Uterus (tissue), 2 donors: ENCODE measurements at regions not wholly inside any gene's neighbourhood (a gene's known extent, or its start where the extent isn't known, plus 50 kb on each side); places are given as distances from the start of the nearest gene placed in this dataset.

Experiments used
- POLR2A ChIP-seq, 2 donors: fragments of 450-650 bp; IDR thresholded peaks; one replicate each; pipeline ENCODE4 v1.6.1; 2016; ENCODE audit warnings: antibody characterized with exemption in 2 of 2, mild to moderate bottlenecking in 1 of 2, moderate library complexity in 1 of 2
- TF ChIP-seq, protein P1 (sequence below), 4 experiments: fragments of 200-600 bp in 2 of 4; fragments of 450-650 bp in 2 of 4; sonication (generic) in 2 of 4; IDR thresholded peaks; one replicate each; pipeline ENCODE4 v1.5.1; 2016 to 2019; ENCODE audit warnings: antibody characterized with exemption in 4 of 4, mild to moderate bottlenecking in 2 of 4, moderate library complexity in 1 of 4

DNA sequence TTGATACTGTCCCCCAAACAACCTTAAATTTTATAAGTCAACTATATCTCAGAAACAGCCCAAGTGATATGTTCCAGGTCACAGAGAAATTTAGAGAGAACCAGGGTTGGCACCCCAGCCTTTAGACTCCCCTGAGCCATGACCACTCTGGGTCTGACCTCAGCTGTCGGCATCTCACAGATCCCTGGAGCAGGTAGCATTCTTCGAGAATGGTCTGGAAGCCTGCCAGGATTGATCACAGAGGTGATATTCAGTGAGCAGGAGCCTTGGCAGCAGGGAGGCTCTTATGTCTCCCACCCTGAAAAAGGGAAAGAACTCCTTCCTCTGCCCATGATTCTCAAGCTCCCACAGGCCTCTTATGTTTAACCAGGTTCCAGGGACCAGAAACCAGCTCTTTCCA, 58.2 kb downstream of the PLK2 start:
- TF ChIP-seq, protein P1, sequence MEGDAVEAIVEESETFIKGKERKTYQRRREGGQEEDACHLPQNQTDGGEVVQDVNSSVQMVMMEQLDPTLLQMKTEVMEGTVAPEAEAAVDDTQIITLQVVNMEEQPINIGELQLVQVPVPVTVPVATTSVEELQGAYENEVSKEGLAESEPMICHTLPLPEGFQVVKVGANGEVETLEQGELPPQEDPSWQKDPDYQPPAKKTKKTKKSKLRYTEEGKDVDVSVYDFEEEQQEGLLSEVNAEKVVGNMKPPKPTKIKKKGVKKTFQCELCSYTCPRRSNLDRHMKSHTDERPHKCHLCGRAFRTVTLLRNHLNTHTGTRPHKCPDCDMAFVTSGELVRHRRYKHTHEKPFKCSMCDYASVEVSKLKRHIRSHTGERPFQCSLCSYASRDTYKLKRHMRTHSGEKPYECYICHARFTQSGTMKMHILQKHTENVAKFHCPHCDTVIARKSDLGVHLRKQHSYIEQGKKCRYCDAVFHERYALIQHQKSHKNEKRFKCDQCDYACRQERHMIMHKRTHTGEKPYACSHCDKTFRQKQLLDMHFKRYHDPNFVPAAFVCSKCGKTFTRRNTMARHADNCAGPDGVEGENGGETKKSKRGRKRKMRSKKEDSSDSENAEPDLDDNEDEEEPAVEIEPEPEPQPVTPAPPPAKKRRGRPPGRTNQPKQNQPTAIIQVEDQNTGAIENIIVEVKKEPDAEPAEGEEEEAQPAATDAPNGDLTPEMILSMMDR (IDR thresholded peaks at IDR 0.05) = no peak
- TF ChIP-seq POLR2A (IDR thresholded peaks at IDR 0.05) = no peak
